ENCODE measurements at regions not wholly inside any gene's neighbourhood (a gene's known extent, or its start where the extent isn't known, plus 50 kb on each side); places are given as distances from the start of the nearest gene placed in this dataset.

GRCh38 chr1:194043984-194044755, 857.8 kb upstream of the B3GALT2 start:
- Mint-ChIP-seq H3K4me3 (no peak overlapping the region), H3K4me1 (no peaks in the 10 kb centered on the region), H3K9me3 (no peaks in the 10 kb centered on the region), H3K27me3 (ENCODE audit: low read depth) (no peaks in the 10 kb centered on the region), H3K36me3 (ENCODE audit: low read depth) (no peaks in the 10 kb centered on the region), H3K27ac (no peak overlapping the region)
- no peak for TF ChIP-seq CTCF (IDR thresholded peaks at IDR 0.05; ENCODE audit: unreplicated experiment in 3 of 3)

- Mint-ChIP-seq H3K4me3 (no peak overlapping the region), H3K27ac (no peak overlapping the region), H3K4me1 (no peaks in the 10 kb centered on the region), H3K36me3 (ENCODE audit: low read depth) (no peaks in the 10 kb centered on the region), H3K9me3 (no peaks in the 10 kb centered on the region), H3K27me3 (ENCODE audit: low read depth) (no peaks in the 10 kb centered on the region)
- no peak for TF ChIP-seq CTCF (IDR thresholded peaks at IDR 0.05; ENCODE audit: unreplicated experiment in 3 of 3)
Measured at GRCh38 chr1:194042736-194043135, 856.3 kb upstream of the B3GALT2 start.

- no peaks in the 10 kb centered on the region for H3K27me3 Mint-ChIP-seq (ENCODE audit: low read depth)
- H3K9me3 Mint-ChIP-seq, result peaks cover under 1% of the 10 kb centered on the region
- TF ChIP-seq CTCF (IDR thresholded peaks at IDR 0.05; ENCODE audit: unreplicated experiment in 3 of 3), result no peak
- H3K27ac Mint-ChIP-seq, result no peak overlapping the region
- no peak overlapping the region for H3K4me3 Mint-ChIP-seq
- no peaks in the 10 kb centered on the region for H3K4me1 Mint-ChIP-seq
- H3K36me3 Mint-ChIP-seq (ENCODE audit: low read depth), result no peaks in the 10 kb centered on the region
Measured at GRCh38 chr1:194040496-194040895, 854.1 kb upstream of the B3GALT2 start.

- no peaks in the 10 kb centered on the region for H3K36me3 Mint-ChIP-seq (ENCODE audit: low read depth)
- H3K9me3 Mint-ChIP-seq, result peaks cover 5% of the 10 kb centered on the region
- H3K4me1 Mint-ChIP-seq, result no peaks in the 10 kb centered on the region
- H3K4me3 Mint-ChIP-seq, result no peak overlapping the region
- H3K27ac Mint-ChIP-seq, result no peak overlapping the region
- H3K27me3 Mint-ChIP-seq (ENCODE audit: low read depth), result no peaks in the 10 kb centered on the region
- TF ChIP-seq CTCF (IDR thresholded peaks at IDR 0.05; ENCODE audit: unreplicated experiment in 3 of 3), result no peak
Measured at GRCh38 chr1:194039578-194039977, 853.2 kb upstream of the B3GALT2 start.

GRCh38 chr1:194033646-194034045, 847.2 kb upstream of the B3GALT2 start:
- H3K4me3 Mint-ChIP-seq, result no peak overlapping the region
- peaks cover 25% of the 10 kb centered on the region for H3K9me3 Mint-ChIP-seq
- H3K27me3 Mint-ChIP-seq (ENCODE audit: low read depth), result no peaks in the 10 kb centered on the region
- H3K36me3 Mint-ChIP-seq (ENCODE audit: low read depth), result peaks cover 4% of the 10 kb centered on the region
- no peaks in the 10 kb centered on the region for H3K4me1 Mint-ChIP-seq
- H3K27ac Mint-ChIP-seq, result no peak overlapping the region
- TF ChIP-seq CTCF (IDR thresholded peaks at IDR 0.05; ENCODE audit: unreplicated experiment in 3 of 3), result no peak

GRCh38 chr1:194028002-194028401, 841.6 kb upstream of the B3GALT2 start:
- TF ChIP-seq CTCF (IDR thresholded peaks at IDR 0.05; ENCODE audit: unreplicated experiment in 3 of 3), result no peak
- Mint-ChIP-seq H3K4me3 (no peak overlapping the region), H3K4me1 (no peaks in the 10 kb centered on the region), H3K27me3 (ENCODE audit: low read depth) (no peaks in the 10 kb centered on the region), H3K27ac (no peak overlapping the region), H3K36me3 (ENCODE audit: low read depth) (no peaks in the 10 kb centered on the region), H3K9me3 (peaks cover 9% of the 10 kb centered on the region)
